Stimulated activated CD8-positive, alpha-beta memory T cell treated with anti-CD3 and anti-CD28 coated beads, Interleukin-2, amount 100 ng/mL, for 1 hour (primary cell): ENCODE measurements at regions not wholly inside any gene's neighbourhood (a gene's known extent, or its start where the extent isn't known, plus 50 kb on each side); places are given as distances from the start of the nearest gene placed in this dataset.
"Not testable (repeated sequence)": the region's sequence is repeated elsewhere in the genome, so short reads cannot be mapped to it uniquely, and the experiment has no call there.

Source experiments
- DNase-seq, 2 donors: peaks; one replicate each; pipeline ENCODE4 v3.0.0-alpha.2; 2020; ENCODE audit warnings: low read depth in 2 of 2

DNA sequence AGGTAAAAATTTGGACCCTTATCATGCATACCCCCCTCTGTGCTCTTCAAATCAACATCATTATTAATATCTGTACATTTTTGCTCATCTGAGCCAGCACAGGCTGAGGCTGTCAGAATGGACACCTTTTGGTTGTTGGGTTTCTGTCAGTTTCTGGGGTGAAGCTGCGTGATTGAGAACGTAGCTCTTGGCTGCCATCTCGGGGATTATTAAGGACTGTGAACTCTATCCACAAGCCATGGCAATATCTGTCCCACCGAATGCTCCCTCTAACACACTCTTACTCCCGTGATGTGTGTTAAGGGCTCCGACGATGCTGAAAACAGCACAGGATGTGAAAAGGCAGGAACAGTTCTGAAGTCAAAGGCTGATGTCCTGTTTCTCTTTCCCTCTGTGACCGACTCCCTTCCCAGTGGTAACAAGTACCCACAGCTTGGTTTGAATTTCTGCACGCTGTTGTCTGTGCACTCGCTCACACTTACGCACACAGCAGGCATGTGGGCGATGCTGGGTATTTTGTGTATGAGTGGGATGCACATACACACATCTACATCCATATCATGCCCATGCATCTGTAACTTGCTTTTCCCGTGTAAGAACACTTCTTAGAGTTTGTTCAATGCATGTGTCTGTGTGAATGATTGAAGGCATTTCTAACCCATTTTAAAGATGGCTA lies 405.6 kb downstream of the TMEM121 start:
- DNase-seq = no peak

DNA sequence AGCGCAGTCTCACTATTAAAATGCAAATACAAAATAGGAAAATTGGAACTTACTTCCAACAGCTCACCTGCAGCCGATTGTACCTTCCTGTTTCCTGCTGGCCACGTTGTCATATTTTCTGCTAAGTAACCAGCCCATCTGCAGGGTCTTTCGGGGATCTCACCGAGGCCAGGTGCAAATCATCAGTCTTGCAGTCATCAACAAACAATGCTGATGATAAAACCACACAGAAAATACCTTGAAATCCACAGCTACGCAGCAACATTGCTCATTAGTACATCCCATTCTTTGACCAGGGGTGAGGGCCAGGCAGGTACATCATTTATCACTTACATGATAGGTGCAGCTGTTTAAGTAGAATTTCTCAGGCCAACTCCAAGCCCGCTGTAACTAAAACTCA lies 406.9 kb downstream of the TMEM121 start:
- DNase-seq = no peak

DNA sequence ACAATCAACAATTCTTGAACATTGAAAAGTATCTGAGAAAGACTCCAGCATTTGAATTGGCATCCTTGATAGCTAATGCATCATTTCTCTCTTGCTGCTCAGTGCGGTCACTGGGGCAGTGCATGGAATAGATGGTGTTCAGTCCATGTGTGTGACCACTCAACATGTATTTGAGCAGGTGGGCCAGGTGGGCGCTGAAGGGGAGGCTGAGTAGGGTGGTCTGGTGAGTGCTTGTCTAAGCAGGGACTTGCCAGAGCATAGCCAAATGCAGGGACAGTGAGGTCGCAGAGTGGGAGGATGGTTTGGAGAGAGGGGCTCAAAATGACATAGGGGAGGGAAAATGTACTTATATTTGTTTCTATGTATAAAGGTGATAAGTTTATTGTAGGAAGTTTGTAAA lies 409.0 kb downstream of the TMEM121 start:
- no peak for DNase-seq

DNA sequence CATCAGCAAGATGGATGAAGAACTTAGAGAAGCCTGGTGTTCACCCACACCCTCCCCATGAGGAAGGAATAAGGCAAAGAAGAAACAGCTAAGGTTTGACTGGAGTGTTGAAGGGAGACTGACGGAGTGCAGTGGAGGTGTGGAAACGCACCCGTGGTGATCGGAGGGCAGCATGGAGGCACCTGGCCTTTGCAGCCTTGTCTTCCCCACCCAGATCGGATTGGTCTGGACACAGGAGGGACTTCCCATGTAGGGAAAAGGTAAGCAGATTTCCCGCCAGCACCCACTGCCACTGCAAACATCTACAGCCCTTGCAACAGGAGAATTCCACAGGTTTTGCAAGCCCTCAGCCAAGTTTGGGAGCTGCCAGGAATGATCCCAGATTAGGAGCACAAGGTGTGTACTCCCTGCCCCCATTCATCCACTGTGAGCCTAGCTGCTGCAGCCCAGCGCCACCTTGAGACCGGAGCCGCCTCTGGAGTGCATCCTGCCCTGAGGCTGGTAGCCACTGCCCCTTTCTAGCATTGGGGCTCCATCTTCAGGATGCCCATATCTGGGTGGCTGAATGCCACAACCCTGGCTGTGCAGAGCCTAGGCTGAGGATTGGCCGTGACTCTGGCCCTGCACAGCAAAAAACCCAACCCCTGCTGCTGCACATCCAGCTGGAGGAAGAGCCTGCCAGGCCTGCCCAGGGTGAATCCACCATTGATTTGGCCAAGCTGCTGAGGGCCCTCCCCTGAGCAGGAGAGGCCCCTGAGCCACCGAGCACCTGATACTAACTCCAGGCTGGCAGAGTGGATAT lies 411.1 kb downstream of the TMEM121 start:
- no peak for DNase-seq

DNA sequence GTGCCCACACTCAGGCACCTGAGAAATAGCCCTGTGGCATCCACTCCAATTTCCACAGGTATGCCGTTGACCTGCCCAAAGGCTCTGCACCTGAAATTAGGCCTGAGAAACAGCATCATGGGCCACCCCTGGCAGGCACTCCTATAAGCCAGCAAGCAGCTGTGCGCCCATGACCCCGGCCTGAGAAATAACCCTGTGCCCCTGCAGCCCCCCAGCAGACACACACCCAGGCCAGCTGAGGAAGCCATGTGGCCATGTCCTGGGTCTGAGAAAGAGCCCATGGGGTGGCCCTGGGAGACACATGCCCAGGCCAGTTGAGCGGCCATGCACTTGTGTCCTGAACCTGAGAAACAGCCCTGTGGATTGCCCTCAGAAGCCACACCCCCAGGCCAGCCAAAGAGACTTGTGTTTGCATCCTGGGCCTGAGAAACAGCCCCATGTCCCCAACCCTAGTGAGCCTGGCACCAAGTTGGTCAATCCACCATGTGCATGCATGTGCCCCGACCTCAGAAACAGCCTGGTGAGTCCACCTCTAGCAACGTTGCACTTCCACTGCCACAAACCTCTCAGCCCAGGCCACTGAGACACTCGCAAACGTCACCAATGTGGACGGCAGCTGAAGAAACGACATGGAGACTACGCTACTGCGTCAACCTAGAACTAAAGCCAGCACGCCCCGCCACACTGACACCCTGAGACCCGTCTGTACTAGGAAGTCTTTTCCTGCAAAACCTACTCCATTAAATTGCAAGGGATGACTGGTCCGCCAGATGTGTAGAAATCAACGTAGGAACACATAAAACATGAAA lies 411.9 kb downstream of the TMEM121 start:
- no peak for DNase-seq

DNA sequence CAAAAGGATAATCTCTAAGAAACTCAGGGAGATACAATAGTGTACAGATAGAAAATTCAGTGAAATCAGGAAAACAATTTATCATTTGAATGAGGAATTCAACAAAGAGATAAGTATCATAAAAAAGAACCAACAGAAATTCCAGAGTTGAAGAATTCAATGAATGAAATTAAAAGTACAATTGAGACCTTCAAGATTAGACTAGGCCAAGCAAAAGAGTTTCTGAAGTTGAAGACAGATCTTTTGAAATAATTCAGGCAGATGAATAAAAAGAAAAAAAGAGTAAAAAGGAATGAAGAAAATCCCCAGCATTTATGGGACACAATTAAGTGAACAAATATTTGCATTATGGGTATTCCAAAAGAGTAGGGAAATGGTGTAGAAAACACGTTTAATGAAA lies 412.6 kb downstream of the TMEM121 start:
- DNase-seq = no peak

DNA sequence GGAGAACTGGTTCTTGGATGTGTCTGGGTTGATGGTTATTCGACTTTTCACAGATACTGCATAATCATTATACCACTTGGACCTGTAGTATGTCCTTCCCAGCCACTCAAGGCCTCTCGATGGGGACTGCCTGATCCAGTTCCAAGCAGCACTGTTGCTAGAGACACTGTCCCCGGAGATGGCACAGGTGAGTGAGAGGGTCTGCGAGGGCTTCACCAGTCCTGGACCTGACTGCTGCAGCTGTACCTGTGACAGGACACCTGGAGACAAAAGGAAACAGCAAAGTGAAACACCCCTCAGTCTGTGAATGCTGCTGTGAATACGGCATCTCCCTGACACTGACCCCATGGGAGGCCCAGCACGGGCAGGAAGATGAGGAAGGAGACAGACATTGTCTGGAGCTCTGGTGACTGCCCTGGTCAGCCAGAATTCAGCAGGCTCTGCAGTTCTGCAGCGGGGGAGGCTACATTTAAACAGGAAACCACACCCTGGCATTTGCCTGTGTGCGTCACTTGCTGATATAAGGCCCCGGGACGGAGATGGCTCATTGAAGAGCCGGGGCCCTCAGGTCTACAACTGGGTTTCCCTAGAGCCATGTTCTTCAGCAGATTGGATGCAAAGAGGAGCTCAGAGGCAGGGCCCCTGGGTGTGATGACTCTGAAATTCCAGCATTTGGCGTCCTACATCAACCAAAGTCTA lies 413.6 kb downstream of the TMEM121 start:
- no peak for DNase-seq

DNA sequence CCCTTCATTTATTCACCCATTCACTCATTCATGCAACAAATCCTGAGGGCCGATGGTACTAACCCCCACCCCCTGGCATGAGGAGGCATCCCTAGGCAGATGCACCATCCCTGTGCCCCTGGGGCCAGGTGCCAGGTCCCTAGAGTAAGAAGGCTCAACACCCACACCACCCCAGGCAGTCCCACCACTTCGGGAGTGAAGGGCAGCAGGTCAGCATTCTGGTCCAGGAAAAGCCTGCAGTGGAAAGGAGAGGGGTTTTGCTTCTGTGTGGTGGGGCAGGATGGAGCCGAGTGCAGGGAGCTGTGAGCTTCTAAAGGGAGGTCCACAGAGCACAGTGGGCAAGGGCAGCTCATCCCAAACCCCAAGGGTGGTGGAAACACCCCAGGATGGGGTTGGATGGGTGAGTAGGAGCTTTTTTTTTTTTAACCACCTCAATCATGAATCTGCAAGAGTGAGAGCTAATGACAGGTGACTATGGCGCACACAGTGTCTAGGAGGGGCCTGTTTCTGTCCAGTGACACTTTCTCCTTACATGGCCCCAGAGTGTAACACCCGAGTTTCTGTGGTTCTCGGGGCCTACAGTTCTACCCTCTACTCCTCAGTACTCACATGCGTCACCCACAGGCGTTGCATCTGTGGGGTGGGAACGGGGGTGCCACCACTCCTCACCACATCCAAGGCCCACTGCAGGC lies 414.3 kb downstream of the TMEM121 start:
- no peak for DNase-seq

DNA sequence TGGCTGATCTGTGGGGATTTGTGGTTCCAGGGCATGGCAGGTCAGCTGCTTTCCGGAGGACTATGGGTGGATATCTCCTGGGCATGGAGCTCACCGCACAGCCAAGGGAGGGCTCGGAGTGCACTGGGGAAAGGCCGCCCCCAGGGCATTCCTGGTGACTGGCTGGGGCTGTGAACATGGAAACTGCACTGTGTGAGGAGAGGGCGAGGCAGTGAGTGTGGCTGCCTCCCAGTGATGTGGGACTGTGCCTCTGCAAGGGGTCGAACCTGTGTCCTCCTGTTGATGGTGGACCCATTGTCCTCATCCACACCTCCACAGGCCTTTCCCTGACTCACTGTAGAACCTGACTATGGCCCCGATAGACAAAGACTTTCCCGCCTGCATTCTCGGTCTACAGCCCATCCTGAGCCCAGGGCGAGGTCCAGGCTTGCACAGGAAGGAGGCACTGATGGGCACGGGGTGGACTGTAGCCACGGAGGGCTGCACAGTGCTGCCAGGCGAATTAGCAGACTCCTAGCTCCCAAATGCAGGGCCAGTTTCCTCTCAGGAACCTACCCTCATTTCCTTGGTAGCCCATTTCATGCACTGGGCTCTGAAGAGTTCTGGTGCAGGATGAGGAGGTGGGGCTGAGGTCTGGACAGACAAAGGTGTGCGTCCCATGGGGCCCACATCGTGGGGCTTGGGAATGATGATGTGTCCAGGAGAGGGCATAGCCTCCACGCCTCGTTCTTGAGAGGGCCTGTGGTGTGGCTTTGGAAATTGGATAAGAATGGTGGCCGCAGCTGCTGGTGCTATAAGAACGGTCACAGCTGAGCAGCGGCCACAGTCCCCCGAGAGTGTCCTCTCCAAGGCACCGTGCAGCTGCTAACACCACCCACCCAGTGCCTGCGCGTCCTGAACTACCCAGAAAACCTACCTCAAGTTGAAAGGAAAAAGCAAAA lies 415.1 kb downstream of the TMEM121 start:
- DNase-seq = no peak

DNA sequence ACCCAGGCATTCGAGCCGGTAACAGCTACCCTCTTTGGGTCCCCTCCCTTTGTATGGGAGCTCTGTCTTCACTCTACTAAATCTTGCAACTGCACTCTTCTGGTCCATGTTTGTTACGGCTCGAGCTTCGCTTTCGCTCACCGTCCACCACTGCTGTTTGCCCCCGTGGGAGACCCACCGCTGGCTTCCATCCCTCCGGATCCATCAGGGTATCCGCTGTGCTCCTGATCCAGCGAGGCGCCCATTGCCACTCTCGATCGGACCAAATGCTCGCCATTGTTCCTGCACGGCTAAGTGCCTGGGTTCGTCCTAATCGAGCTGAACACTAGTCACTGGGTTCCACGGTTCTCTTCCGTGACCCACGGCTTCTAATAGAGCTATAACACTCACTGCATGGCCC lies 416.3 kb downstream of the TMEM121 start:
- DNase-seq = not testable (repeated sequence)

DNA sequence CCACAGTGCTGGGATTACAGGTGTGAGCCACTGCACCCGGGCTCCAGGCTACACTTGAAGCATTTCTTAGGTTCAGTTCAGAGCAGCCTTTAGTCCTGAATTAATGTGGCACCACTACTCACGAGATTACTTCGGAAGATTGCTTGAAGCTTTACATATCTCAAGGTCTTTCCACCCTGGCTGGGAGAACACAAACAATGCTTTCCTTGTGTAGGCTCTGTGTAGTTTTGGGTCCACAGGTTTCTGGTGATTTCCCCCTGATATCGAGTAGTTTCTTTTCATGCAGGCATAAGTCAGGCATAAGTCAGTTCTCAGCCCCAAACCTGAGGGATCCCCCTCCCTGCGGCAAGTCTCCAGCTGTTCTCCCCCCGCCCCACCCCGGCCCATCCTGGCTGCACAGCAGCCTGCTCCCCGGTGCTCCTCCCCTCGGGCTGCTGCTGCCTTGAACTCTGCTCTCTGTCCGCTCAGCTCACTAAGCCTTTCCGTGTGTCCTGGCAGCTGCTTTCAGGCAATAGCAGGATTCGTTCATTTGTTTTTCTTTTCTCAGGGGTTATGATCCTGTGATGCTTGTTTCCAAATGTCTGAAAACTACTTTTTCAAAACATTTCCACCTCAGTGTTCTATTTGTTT lies 417.7 kb downstream of the TMEM121 start:
- DNase-seq = no peak

DNA sequence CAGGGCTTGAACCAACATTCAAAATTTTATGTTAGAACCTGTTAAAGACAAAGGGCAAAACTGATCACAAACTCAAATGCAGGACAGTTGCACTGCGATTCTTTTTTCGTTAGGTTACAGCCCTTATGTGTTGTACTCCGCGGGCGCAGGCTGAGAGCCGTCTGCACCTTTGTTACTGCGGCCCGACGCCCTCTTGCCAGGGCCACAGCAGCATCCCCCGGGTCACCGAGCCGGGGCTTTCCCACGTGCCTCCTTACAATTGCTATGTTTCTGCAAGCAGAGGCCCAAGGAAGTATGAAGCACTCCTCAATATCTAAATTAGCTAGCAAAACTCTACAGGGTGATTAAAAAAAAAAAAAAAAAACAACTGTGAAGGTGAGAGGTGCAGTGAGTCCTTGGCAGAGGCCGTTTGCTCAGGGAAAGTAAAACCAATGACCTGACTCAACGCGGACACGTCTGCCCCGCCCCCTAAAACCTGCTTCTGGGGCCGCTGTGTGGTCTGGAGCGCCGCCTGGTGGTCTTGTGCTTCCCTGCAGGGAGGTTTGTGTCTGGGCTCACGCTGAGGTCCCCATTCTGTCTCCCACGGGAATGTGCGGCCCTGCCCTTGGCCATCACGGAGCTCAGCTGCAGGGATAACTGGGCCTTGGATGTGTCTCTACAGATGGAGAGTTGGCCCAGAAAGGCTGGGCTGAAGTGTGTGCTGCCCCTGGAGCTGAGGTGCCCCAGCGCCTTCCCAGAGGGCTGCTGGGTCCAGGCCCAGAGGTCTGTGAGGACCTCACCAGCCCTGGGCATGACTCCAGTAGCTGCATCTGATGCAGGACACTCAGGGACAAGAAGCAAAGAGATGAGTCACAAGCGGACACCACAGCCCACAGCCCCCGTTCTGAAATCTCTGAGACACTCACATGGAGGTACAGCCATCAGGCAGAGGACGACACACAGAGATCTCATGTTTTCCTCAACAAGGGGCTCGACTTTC lies 418.5 kb downstream of the TMEM121 start:
- peak; percentile 56 to 61 for DNase-seq

DNA sequence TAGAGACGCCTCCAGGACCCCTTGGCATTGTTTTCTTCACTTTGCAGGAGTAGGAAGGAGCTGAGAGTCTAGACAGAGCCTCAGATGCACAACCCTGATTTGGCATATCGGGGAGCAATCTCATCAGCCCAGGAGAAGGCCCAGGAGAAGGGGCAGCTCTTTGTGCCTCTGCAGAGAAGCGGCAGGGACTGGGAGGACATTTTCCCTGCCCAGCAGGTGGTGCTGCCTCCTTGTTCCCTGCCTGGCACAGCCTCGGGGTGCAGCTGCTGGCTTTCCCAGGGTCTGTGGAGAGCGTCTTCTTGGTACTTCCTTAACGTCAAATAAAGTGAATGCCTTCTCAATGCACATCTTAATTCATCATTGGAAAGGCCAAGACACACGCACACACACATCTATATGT lies 419.5 kb downstream of the TMEM121 start:
- no peak for DNase-seq

DNA sequence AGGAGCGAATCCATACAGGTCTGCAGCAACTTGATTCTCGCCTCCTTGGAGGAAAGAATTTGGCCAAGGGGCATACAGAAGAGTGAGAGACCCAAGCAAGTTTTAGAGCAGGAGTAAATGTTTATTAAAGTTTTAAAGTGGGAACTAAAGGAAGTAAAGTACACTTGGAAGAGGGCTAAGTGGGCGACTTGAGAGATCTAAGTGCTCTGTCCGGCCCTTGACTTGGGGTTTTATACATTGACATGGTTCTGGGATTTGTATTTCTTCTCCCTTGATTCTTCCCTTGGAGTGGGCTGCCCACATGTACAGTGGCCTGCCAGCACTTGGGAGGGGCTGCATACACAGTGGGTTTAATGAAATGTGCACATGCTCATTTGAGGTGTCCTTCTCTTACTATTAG lies 421.2 kb downstream of the TMEM121 start:
- DNase-seq = no peak

DNA sequence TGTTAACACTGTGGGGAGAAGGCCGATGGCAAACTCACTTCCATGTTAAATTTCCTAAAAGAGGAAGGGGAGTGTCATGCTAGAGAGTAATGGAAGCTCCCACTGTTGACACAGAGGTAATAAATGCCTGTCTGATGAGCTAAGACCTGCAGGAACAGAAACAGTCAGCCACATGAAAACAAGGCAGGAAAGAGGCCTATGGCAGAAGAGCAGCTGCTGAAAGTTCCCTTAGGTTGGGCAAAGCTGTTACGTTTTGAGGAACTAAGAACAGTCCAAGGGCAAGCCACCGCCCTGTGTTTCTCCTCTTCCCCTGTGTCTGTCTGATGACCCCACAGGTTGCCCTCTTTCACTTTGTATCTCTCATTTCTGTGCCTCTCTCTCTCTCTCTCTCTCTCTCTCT lies 422.6 kb downstream of the TMEM121 start:
- not testable (repeated sequence) for DNase-seq

DNA sequence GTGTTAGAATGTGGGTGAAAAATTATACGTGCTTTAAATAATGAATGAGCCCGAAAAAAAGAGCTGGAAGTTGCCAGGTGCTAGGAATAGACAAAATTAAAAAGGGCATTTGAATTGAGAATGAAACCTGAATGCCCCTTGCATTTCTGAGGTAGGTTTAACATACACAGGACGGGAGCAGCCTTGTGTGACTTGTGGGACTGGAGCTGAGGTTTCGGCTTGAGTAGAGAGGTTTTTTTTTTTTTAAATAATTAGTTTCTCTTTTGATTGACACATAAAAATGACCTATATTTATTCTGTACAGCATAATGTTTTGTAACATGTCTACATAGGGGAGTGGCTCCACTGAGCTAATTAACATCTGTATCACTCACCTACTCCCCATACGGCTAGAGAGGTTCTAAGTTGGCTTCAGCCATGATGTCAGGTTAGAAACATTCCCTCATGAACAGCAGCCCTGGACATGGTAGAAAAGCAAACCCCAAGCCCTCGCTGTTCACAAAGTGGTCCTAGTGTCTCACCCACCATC lies 424.0 kb downstream of the TMEM121 start:
- DNase-seq = not testable (repeated sequence)

DNA sequence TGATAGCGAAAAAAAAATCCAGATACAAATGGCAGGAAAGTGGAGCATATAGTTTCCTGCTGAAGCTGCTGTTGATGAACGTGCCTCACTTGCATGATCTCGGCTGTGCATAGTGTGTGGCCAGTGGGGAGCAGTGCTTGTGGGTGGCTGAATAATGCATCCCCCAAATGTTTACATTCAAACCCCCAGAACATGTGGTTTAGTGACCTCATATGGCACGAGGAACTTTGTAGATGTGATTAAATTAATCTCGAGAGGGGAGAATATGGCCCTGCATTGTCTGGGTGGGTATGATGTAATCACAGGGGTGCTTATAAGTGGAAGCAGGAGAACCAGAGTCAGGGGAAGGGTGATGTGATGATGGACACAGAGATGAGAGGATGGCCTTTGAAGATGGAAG lies 425.0 kb downstream of the TMEM121 start:
- DNase-seq = no peak

DNA sequence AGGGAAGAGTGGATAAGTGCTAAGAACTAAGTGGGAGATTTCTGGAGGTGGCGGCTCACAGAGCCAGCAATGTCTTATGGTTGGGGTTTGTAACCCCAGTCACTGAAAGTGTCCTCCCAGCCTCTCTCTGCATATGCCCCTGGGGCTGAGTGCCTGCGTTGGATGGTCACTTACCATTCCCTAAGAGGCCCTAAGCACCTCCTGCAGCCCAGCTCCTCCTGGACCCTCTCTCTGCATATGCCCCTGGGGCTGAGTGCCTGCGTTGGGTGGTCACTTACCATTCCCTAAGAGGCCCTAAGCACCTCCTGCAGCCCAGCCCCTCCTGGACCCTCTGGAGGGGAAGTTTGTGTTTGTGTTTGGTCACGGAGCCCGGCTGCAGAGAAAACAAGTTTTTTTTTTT lies 425.8 kb downstream of the TMEM121 start:
- DNase-seq = no peak
